GM21576 (cell line): ENCODE measurements at regions not wholly inside any gene's neighbourhood (a gene's known extent, or its start where the extent isn't known, plus 50 kb on each side); places are given as distances from the start of the nearest gene placed in this dataset.
"Not testable (repeated sequence)": the region's sequence is repeated elsewhere in the genome, so short reads cannot be mapped to it uniquely, and the experiment has no call there.

Source experiments
- ATAC-seq: cut with Tn5 transposase; IDR thresholded peaks from one replicate; pipeline ENCODE4 v1.9.1; 2021; ENCODE audit warnings: mild to moderate bottlenecking, moderate library complexity; ENCODE audit not compliant: unreplicated experiment

GRCh38 chr13:95388420-95389079 is 87.3 kb upstream of the ABCC4 start:
- peak; percentile 59 for ATAC-seq

GRCh38 chr13:95391362-95391761 is 90.1 kb upstream of the ABCC4 start:
- ATAC-seq = no peak

DNA sequence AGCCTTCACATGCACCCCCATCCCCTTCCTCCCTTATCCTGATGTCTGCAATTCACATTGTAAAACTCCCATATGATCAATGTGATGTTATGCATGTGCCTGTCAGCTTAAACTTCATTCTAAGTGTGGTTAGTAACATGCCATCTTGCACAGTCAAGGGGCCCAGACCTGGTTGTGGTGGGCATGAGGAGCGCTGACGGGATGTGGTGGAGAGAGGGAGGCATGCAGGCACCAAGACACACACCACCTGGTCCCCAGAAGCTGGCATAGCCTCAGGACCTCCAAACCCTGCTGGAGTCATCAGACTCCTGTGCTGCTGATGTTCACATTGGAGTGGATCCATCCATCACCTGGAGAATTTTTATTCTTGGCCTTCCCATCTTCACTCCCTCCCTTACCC is 90.5 kb upstream of the ABCC4 start:
- no peak for ATAC-seq

- no peak for ATAC-seq
Measured at GRCh38 chr13:95392597-95392996, 91.3 kb upstream of the ABCC4 start.

DNA sequence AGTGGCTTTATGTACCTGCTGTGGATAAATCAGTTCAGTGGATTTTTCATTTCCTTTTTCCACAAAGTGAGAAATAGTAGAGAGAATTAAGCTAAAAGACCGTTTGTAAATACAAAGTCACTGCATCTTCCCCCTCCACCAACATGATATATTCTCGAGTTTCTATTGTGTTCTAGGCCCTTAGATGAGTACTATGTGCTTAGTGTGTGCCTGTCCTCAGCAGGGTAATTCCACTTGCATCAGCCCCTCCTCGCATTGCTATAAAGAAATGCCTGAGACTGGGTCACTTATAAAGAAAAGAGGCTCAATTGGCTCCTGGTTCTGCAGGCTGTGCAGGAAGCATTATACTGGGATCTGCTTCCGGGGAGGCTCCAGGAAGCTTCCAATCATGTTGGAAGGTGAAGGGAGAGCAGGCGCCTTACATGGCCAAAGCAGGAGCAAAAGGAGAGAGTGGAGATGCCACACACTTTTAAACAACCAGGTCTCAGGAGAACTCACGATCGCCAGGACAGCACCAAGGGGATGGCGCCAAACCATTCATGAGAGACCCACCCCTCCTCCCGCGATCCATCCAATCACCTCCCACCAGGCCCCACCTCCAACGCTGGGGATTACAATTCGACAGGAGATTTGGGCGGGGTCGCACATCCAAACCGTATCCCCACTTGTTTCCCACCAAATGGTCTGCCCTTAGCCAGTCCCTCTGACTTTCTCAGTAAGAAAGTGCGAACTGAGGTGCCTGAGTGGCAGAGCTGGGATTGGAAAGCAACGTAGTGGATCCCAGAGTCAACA is 102.3 kb upstream of the ABCC4 start:
- peak; percentile 19 for ATAC-seq

- ATAC-seq = peak; percentile 83
Measured at GRCh38 chr13:95404141-95404882, 103.1 kb upstream of the ABCC4 start.

DNA sequence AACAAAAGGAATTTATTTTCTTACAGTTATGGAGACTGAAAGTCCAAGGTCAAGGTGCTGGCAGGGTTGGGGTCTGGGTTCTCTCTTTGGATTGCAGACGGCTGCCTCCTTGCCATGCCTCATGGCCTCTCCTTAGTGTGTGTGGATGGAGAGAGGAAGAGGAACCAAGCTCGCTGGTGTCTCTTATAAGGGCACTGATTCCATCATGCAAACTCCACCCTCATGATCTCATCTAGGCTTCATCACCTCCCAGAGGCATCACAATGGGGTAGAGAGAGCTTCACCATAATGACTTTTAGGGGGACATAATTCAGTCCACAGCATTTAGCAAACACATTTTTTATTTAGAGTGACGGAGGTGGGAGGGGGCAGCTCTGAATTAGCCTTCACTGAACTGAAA is 104.9 kb upstream of the ABCC4 start:
- ATAC-seq = no peak

- ATAC-seq = no peak
Measured at GRCh38 chr13:95411428-95412040, 110.3 kb upstream of the ABCC4 start.

DNA sequence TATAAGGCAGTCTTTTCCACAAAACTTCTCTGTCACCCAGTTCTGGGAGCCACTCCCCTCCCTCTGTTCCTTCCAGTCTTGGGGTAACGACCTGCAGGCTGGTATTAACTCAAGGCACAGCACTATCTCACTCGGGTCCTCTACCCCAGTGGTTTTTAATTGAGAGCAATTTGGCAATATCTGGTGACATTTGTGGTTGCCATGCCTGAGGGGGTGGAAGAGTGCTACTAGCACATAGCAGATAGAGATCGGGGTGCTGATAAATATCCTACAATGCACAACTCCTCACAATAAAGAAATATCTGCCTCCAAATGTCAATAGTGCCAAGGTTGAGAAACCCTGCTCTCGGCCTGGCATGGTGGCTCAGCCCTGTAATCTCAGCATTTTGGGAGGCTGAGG is 117.7 kb upstream of the ABCC4 start:
- no peak for ATAC-seq

GRCh38 chr13:95420501-95420900 is 119.2 kb upstream of the ABCC4 start:
- ATAC-seq = peak; percentile 80

DNA sequence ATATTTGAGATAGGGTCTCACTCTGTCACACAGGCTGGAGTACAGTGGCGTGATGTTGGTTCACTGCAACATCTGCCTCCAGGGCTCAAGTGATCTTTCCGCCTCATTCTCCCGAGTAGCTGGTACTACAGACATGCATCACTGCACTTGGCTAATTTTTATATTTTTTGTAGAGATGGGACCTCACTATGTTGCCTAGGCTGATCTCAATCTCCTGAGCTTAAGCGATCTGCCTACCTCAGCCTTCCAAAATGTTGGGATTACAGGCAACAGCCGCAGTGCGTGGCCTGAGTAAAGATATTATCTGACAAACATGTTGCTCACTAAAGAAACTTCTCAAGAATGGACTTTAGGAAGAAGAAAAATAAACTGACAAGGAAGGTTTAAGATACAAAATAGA is 125.4 kb upstream of the ABCC4 start:
- no peak for ATAC-seq

DNA sequence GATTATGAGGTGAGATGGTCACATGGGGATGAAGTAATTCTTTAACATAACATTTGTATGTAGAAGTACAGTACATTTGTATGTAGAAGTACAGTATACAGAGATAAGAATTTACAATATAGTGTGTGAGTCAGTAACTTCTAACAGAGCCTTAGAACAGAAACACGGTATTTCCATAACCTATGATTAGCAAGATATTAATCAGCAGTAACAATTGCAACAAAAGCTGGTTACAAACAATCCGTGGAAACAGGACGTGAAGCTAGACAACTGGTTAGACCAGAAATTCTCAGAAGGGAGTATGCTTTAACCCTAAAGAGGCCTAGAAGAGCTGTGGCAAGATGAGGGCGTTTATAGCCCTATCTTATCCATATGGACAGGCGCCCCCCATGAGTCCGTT is 122.0 kb upstream of the CLDN10 start:
- ATAC-seq = not testable (repeated sequence)

DNA sequence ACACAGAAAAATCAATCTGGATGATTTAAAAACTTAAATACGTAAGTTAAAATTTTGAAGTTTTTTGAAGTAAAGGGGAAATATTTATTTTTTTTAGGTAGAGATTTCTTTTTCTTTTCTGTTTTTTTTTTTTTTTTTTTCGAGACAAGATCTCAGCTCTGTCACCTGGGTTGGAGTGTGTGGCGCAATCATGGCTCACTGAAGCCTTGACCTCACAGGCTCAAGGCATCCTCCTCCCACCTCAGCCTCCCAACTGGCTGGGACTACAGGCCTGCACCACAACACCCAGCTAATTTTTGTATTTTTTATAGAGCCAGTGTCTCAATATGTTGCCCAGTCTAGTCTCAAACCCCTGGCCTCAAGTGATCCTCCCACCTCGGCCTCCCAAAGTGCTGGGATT is 120.4 kb upstream of the CLDN10 start:
- no peak for ATAC-seq

GRCh38 chr13:95433537-95433936 is 119.0 kb upstream of the CLDN10 start:
- ATAC-seq = no peak

- ATAC-seq = no peak
Measured at GRCh38 chr13:95434111-95434510, 118.4 kb upstream of the CLDN10 start.

DNA sequence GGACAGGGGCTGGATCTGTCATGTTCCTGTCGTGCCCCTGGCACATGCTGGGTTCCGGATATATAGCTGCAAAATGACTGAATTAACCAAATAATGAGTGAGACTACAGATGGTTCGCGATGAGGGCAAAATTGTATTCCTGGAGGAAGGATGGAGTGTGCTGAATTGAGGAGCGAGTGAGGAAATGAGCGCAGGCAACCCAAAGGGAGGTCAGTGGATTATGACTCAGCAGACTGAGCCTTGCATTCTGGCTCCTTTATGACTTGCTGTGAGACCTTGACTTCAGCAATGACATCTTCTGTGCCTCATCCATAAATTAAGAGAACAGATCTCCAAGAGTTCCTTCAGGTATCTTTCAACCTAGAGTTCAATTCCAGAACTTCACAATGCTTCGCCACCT is 115.0 kb upstream of the CLDN10 start:
- no peak for ATAC-seq

GRCh38 chr13:95438297-95438696 is 114.2 kb upstream of the CLDN10 start:
- no peak for ATAC-seq

GRCh38 chr13:95440441-95441088 is 112.0 kb upstream of the CLDN10 start:
- ATAC-seq = no peak

DNA sequence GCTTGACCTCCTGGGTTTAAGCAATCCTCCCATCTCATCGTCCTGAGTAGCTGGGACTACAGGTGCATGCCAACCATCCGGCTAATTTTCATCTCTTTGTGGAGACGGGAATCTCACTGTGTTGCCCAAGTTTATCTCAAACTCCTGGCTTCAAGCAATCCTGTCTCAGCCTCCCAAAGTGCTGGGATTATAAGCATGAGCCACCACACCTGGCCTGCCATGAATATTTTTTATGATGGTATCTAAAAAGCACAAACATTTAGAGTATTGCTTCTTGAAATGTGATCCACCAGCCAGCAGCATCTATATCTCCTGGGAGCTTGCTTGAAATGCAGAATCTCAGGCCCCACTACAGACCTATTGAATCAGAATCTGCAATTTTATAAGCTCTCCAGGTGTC is 111.2 kb upstream of the CLDN10 start:
- ATAC-seq = no peak

GRCh38 chr13:95444006-95444730 is 108.4 kb upstream of the CLDN10 start:
- no peak for ATAC-seq
